ENCODE measurements at regions not wholly inside any gene's neighbourhood (a gene's known extent, or its start where the extent isn't known, plus 50 kb on each side); places are given as distances from the start of the nearest gene placed in this dataset.
"Not testable (repeated sequence)": the region's sequence is repeated elsewhere in the genome, so short reads cannot be mapped to it uniquely, and the experiment has no call there.

GRCh38 chr17:30720971-30721370 lies 103.5 kb downstream of the CRLF3 start:
- H3K9me3 ChIP-seq (replicated peaks; ENCODE audit: control insufficient read depth, low read depth, low read length); H3K4me1 ChIP-seq (ENCODE audit: control insufficient read depth, insufficient read depth, low read length); H3K27ac ChIP-seq (ENCODE audit: low read length); H3K36me3 ChIP-seq (ENCODE audit: control insufficient read depth, insufficient read depth, low read length); H3K4me3 ChIP-seq (ENCODE audit: low read length); H3K27me3 ChIP-seq (ENCODE audit: control insufficient read depth, insufficient read depth, low read length); DNase-seq: not testable (repeated sequence)
- no CpG with 5 or more reads among the region's 5 CpGs for WGBS (ENCODE audit: insufficient coverage)

GRCh38 chr17:30720013-30720471 lies 104.5 kb downstream of the CRLF3 start:
- whole genome bisulfite sequencing (ENCODE audit: insufficient coverage): 93% methylated on average over 9 of the region's 14 CpGs
- no peaks in the 10 kb centered on the region for H3K27me3 ChIP-seq (ENCODE audit: control insufficient read depth, insufficient read depth, low read length)
- H3K9me3 ChIP-seq (replicated peaks; ENCODE audit: control insufficient read depth, low read depth, low read length): no peaks in the 10 kb centered on the region
- no peak overlapping the region for H3K27ac ChIP-seq (ENCODE audit: low read length)
- H3K36me3 ChIP-seq (ENCODE audit: control insufficient read depth, insufficient read depth, low read length): no peaks in the 10 kb centered on the region
- H3K4me1 ChIP-seq (ENCODE audit: control insufficient read depth, insufficient read depth, low read length): no peaks in the 10 kb centered on the region
- H3K4me3 ChIP-seq (ENCODE audit: low read length): no peak overlapping the region
- no peak for DNase-seq

- H3K27ac ChIP-seq (ENCODE audit: low read length); H3K27me3 ChIP-seq (ENCODE audit: control insufficient read depth, insufficient read depth, low read length); H3K9me3 ChIP-seq (replicated peaks; ENCODE audit: control insufficient read depth, low read depth, low read length); H3K36me3 ChIP-seq (ENCODE audit: control insufficient read depth, insufficient read depth, low read length); H3K4me3 ChIP-seq (ENCODE audit: low read length); H3K4me1 ChIP-seq (ENCODE audit: control insufficient read depth, insufficient read depth, low read length): not testable (repeated sequence)
- DNase-seq: peak; percentile 52
- WGBS (ENCODE audit: insufficient coverage): 67% methylated on average over 14 of the region's 22 CpGs
These were observed 105.1 kb downstream of the CRLF3 start for GRCh38 chr17:30719131-30719973.

GRCh38 chr17:30718691-30719090 lies 105.8 kb downstream of the CRLF3 start:
- H3K27me3 ChIP-seq (ENCODE audit: control insufficient read depth, insufficient read depth, low read length); H3K36me3 ChIP-seq (ENCODE audit: control insufficient read depth, insufficient read depth, low read length); H3K9me3 ChIP-seq (replicated peaks; ENCODE audit: control insufficient read depth, low read depth, low read length); DNase-seq; H3K4me1 ChIP-seq (ENCODE audit: control insufficient read depth, insufficient read depth, low read length); H3K4me3 ChIP-seq (ENCODE audit: low read length); H3K27ac ChIP-seq (ENCODE audit: low read length): not testable (repeated sequence)
- no CpG with 5 or more reads among the region's 8 CpGs for WGBS (ENCODE audit: insufficient coverage)

GRCh38 chr17:30718099-30718447 lies 106.4 kb downstream of the CRLF3 start:
- not testable (repeated sequence) for H3K9me3 ChIP-seq (replicated peaks; ENCODE audit: control insufficient read depth, low read depth, low read length); H3K4me1 ChIP-seq (ENCODE audit: control insufficient read depth, insufficient read depth, low read length); H3K36me3 ChIP-seq (ENCODE audit: control insufficient read depth, insufficient read depth, low read length); H3K27me3 ChIP-seq (ENCODE audit: control insufficient read depth, insufficient read depth, low read length); H3K4me3 ChIP-seq (ENCODE audit: low read length); H3K27ac ChIP-seq (ENCODE audit: low read length); DNase-seq
- WGBS (ENCODE audit: insufficient coverage): 90% methylated on average over 3 of the region's 6 CpGs

GRCh38 chr17:30717291-30718098 lies 107.0 kb downstream of the CRLF3 start:
- Histone ChIP-seq H3K36me3 (ENCODE audit: control insufficient read depth, insufficient read depth, low read length) (no peaks in the 10 kb centered on the region), H3K27ac (ENCODE audit: low read length) (no peak overlapping the region), H3K4me3 (ENCODE audit: low read length) (no peak overlapping the region), H3K27me3 (ENCODE audit: control insufficient read depth, insufficient read depth, low read length) (no peaks in the 10 kb centered on the region), H3K4me1 (ENCODE audit: control insufficient read depth, insufficient read depth, low read length) (no peaks in the 10 kb centered on the region), H3K9me3 (replicated peaks; ENCODE audit: control insufficient read depth, low read depth, low read length) (no peaks in the 10 kb centered on the region)
- no peak for DNase-seq
- WGBS (ENCODE audit: insufficient coverage): 94% methylated on average over 2 of the region's 8 CpGs

- Histone ChIP-seq H3K4me1 (ENCODE audit: control insufficient read depth, insufficient read depth, low read length) (no peaks in the 10 kb centered on the region), H3K4me3 (ENCODE audit: low read length) (no peak overlapping the region), H3K9me3 (replicated peaks; ENCODE audit: control insufficient read depth, low read depth, low read length) (no peaks in the 10 kb centered on the region), H3K27me3 (ENCODE audit: control insufficient read depth, insufficient read depth, low read length) (no peaks in the 10 kb centered on the region), H3K36me3 (ENCODE audit: control insufficient read depth, insufficient read depth, low read length) (no peaks in the 10 kb centered on the region), H3K27ac (ENCODE audit: low read length) (no peak overlapping the region)
- DNase-seq: no peak
- 86% methylated on average over 14 of the region's 17 CpGs for WGBS (ENCODE audit: insufficient coverage)
These were observed 107.8 kb downstream of the CRLF3 start for GRCh38 chr17:30716461-30717290.

GRCh38 chr17:30714825-30715622 lies 109.5 kb downstream of the CRLF3 start:
- 83% methylated on average over 10 of the region's 25 CpGs for WGBS (ENCODE audit: insufficient coverage)
- not testable (repeated sequence) for H3K27ac ChIP-seq (ENCODE audit: low read length); H3K36me3 ChIP-seq (ENCODE audit: control insufficient read depth, insufficient read depth, low read length); H3K27me3 ChIP-seq (ENCODE audit: control insufficient read depth, insufficient read depth, low read length); H3K4me3 ChIP-seq (ENCODE audit: low read length); DNase-seq; H3K9me3 ChIP-seq (replicated peaks; ENCODE audit: control insufficient read depth, low read depth, low read length)
- peaks cover 11% of the 10 kb centered on the region for H3K4me1 ChIP-seq (ENCODE audit: control insufficient read depth, insufficient read depth, low read length)

GRCh38 chr17:30713805-30714204 lies 110.7 kb downstream of the CRLF3 start:
- not testable (repeated sequence) for H3K27ac ChIP-seq (ENCODE audit: low read length); H3K4me3 ChIP-seq (ENCODE audit: low read length); H3K9me3 ChIP-seq (replicated peaks; ENCODE audit: control insufficient read depth, low read depth, low read length); H3K27me3 ChIP-seq (ENCODE audit: control insufficient read depth, insufficient read depth, low read length); H3K36me3 ChIP-seq (ENCODE audit: control insufficient read depth, insufficient read depth, low read length); DNase-seq
- WGBS (ENCODE audit: insufficient coverage): 79% methylated on average over 5 of the region's 10 CpGs
- peaks cover 11% of the 10 kb centered on the region for H3K4me1 ChIP-seq (ENCODE audit: control insufficient read depth, insufficient read depth, low read length)
